ENCODE measurements at regions not wholly inside any gene's neighbourhood (a gene's known extent, or its start where the extent isn't known, plus 50 kb on each side); places are given as distances from the start of the nearest gene placed in this dataset.

GRCh38 chr13:95392597-95392996 is 91.3 kb upstream of the ABCC4 start:
- intact Hi-C loops (cut with DNase I): no loop called here
- H3K9me3 ChIP-seq: no peaks in the 10 kb centered on the region
- TF ChIP-seq CTCF (IDR thresholded peaks at IDR 0.05): no peak
- no peaks in the 10 kb centered on the region for H3K4me1 ChIP-seq
- no peaks in the 10 kb centered on the region for H3K36me3 ChIP-seq
- H3K4me3 ChIP-seq: no peak overlapping the region
- DNase-seq (no peak), ATAC-seq (no peak)
- no peaks in the 10 kb centered on the region for H3K27me3 ChIP-seq
- H3K27ac ChIP-seq: no peak overlapping the region

- DNase-seq (no peak), ATAC-seq (peak; percentile 25)
- no peak for TF ChIP-seq CTCF (IDR thresholded peaks at IDR 0.05)
- Histone ChIP-seq H3K27ac (no peak overlapping the region), H3K36me3 (no peaks in the 10 kb centered on the region), H3K27me3 (peaks cover 0 to 5% of the 10 kb centered on the region in 2 donors), H3K4me1 (peaks cover 3 to 10% of the 10 kb centered on the region in 2 donors), H3K9me3 (no peaks in the 10 kb centered on the region), H3K4me3 (peak overlapping the region; percentile 2 to 19)
- intact Hi-C loops (cut with DNase I): loop anchor here in 1 of 2 donors (5.0 kb wide), 1 partner anchor 211 kb away; no protein-coding TSS in a partner anchor
Measured at GRCh38 chr13:95403349-95404140, 102.3 kb upstream of the ABCC4 start.

- H3K4me1 ChIP-seq: peaks cover 3 to 10% of the 10 kb centered on the region in 2 donors
- ATAC-seq (peak; percentile 99), DNase-seq (peak; percentile 75 to 93 (median 86))
- no peak overlapping the region for H3K27ac ChIP-seq
- H3K36me3 ChIP-seq: no peaks in the 10 kb centered on the region
- H3K9me3 ChIP-seq: no peaks in the 10 kb centered on the region
- peaks cover 0 to 5% of the 10 kb centered on the region in 2 donors for H3K27me3 ChIP-seq
- TF ChIP-seq CTCF (IDR thresholded peaks at IDR 0.05): peak; percentile 89 to 90
- peak overlapping the region; percentile 2 to 19 for H3K4me3 ChIP-seq
- intact Hi-C loops (cut with DNase I): loop anchor here in 1 of 2 donors (5.0 kb wide), 1 partner anchor 212 kb away; no protein-coding TSS in a partner anchor
Measured at GRCh38 chr13:95404141-95404882, 103.1 kb upstream of the ABCC4 start.

GRCh38 chr13:95406176-95406575 is 104.9 kb upstream of the ABCC4 start:
- H3K36me3 ChIP-seq: no peaks in the 10 kb centered on the region
- no peaks in the 10 kb centered on the region for H3K9me3 ChIP-seq
- DNase-seq (no peak), ATAC-seq (no peak)
- no peak for TF ChIP-seq CTCF (IDR thresholded peaks at IDR 0.05)
- no peak overlapping the region for H3K4me3 ChIP-seq
- intact Hi-C loops (cut with DNase I): no loop called here
- peaks cover 0 to 5% of the 10 kb centered on the region in 2 donors for H3K27me3 ChIP-seq
- no peak overlapping the region for H3K27ac ChIP-seq
- peaks cover 3 to 10% of the 10 kb centered on the region in 2 donors for H3K4me1 ChIP-seq

- Histone ChIP-seq H3K27ac (no peak overlapping the region), H3K9me3 (no peaks in the 10 kb centered on the region), H3K36me3 (no peaks in the 10 kb centered on the region), H3K27me3 (no peaks in the 10 kb centered on the region), H3K4me3 (no peak overlapping the region), H3K4me1 (no peaks in the 10 kb centered on the region)
- no peak for ATAC-seq
- TF ChIP-seq CTCF (IDR thresholded peaks at IDR 0.05): no peak
- no peak for DNase-seq
- intact Hi-C loops (cut with DNase I): no loop called here
Measured at GRCh38 chr13:95411428-95412040, 110.3 kb upstream of the ABCC4 start.

Data from left lung (tissue), 4 donors.